ENCODE measurements at regions not wholly inside any gene's neighbourhood (a gene's known extent, or its start where the extent isn't known, plus 50 kb on each side); places are given as distances from the start of the nearest gene placed in this dataset.
"Not testable (repeated sequence)": the region's sequence is repeated elsewhere in the genome, so short reads cannot be mapped to it uniquely, and the experiment has no call there.

DNA sequence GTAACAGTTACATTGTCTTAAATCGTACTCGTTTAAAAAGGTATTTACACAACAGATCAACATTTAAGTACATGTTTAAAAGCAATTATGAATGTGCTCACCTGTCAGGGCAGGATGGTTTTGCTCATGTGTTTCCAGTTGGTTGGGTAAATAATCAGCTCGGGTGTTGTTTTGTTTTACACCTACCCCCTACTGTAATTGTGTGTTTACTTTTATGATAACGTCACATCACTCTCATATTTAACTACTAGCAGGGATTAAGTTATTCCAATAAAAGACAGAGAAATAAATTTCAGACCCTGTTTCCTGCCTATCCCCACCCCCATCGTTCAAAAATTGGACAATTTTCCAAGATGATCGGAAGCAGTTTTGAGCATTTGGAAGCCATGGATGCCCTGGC, 390.2 kb downstream of the SEC14L1 start:
- DNase-seq (ENCODE audit: low read depth, low spot score) = no peak
- Mint-ChIP-seq H3K9me3 (peaks cover 4% of the 10 kb centered on the region), H3K36me3 (ENCODE audit: low read depth) (peaks cover 4% of the 10 kb centered on the region), H3K4me3 (no peak overlapping the region), H3K27ac (ENCODE audit: unreplicated experiment) (no peak overlapping the region), H3K27me3 (ENCODE audit: low read depth) (peaks cover 13% of the 10 kb centered on the region), H3K4me1 (peaks cover 7% of the 10 kb centered on the region)
- TF ChIP-seq, protein P1, sequence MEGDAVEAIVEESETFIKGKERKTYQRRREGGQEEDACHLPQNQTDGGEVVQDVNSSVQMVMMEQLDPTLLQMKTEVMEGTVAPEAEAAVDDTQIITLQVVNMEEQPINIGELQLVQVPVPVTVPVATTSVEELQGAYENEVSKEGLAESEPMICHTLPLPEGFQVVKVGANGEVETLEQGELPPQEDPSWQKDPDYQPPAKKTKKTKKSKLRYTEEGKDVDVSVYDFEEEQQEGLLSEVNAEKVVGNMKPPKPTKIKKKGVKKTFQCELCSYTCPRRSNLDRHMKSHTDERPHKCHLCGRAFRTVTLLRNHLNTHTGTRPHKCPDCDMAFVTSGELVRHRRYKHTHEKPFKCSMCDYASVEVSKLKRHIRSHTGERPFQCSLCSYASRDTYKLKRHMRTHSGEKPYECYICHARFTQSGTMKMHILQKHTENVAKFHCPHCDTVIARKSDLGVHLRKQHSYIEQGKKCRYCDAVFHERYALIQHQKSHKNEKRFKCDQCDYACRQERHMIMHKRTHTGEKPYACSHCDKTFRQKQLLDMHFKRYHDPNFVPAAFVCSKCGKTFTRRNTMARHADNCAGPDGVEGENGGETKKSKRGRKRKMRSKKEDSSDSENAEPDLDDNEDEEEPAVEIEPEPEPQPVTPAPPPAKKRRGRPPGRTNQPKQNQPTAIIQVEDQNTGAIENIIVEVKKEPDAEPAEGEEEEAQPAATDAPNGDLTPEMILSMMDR (conservative IDR thresholded peaks at IDR 0.05) = no peak

DNA sequence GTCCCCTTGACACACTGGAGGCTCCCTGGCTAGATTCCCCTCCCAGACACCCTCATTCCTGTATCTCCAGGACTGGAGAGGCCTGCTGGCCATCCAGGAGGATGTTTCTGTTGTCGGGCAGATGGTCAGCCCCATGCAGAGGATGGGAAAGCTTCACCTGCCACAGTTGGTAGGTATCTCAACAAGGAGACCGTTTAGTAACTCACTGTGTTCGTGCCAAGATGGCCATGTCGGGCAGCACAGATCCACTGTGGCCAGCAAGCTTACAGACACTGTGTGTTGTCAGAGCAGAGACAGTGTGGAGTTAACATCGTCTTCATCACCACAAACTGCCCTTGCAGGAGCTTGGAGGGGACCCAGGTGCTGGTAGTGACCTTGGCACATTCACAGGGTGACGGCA, 390.9 kb downstream of the SEC14L1 start:
- Mint-ChIP-seq H3K36me3 (ENCODE audit: low read depth) (peaks cover 4% of the 10 kb centered on the region), H3K4me3 (no peak overlapping the region), H3K9me3 (peaks cover 4% of the 10 kb centered on the region), H3K27me3 (ENCODE audit: low read depth) (peaks cover 13% of the 10 kb centered on the region), H3K4me1 (peaks cover 10% of the 10 kb centered on the region), H3K27ac (ENCODE audit: unreplicated experiment) (no peak overlapping the region)
- no peak for DNase-seq (ENCODE audit: low read depth, low spot score)
- TF ChIP-seq, protein P1 (conservative IDR thresholded peaks at IDR 0.05) = no peak

DNA sequence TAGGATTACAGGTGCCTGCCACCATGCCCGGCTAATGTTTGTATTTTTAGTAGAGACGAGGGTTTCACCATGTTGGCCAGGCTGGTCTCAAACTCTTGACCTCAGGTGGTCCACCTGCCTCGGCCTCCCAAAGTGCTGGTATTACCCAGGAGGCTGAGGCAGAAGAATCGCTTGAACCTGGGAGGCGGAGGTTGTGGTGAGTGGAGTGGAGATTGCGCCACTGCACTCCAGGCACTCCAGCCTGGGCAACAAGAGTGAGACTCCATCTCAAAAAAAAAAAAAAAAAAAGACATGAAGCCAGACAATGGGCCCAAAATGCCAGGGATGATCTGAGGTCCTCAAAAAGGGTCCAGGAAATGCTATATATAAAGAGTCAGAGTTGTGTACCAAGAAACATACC, 392.9 kb downstream of the SEC14L1 start:
- not testable (repeated sequence) for H3K27me3 Mint-ChIP-seq (ENCODE audit: low read depth); H3K4me1 Mint-ChIP-seq

DNA sequence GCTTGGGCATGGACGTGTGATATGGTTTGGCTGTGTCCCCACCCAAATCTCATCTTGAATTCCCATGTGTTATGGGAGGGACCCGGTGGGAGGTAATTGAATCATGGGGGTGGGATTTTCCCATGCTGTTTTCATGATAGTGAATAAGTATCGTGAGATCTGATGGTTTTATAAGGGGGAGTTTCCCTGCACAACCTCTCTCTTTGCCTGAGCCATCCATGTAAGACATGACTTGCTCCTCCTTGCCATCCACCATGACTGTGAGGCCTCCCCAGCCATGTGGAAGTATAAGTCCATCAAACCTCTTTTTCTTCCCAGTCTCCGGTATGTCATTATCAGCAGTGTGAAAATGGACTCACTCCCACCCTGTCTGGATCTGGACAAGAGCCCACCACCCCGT, 393.4 kb downstream of the SEC14L1 start:
- H3K4me3 Mint-ChIP-seq = no peak overlapping the region

More for the DNA sequence above, 392.9 kb downstream of the SEC14L1 start:
- H3K9me3 Mint-ChIP-seq; H3K4me3 Mint-ChIP-seq; H3K27ac Mint-ChIP-seq (ENCODE audit: unreplicated experiment); H3K36me3 Mint-ChIP-seq (ENCODE audit: low read depth); DNase-seq (ENCODE audit: low read depth, low spot score): not testable (repeated sequence)

DNA sequence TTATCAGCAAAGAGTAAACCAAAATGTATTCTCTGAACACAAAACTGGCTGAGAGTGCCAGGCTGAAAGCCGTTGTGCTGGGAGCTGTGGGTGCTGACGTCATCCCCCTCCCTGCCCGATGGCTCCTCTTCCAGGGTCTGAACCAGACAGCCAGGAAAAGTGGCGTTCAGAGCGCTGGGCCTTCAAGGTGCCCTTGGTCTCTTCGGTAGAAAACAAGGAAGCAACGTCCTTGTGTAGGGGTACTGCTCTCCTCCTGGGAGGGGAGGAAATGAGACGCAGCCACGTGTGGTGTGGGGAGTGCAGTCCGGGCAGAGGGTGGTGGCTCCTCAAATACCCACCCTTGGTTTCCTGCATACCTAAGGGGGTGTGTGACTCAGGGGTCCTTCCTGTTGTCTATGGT, 394.7 kb downstream of the SEC14L1 start:
- Mint-ChIP-seq H3K27ac (ENCODE audit: unreplicated experiment) (no peak overlapping the region), H3K27me3 (ENCODE audit: low read depth) (peaks cover 1% of the 10 kb centered on the region), H3K9me3 (peaks cover 4% of the 10 kb centered on the region), H3K36me3 (ENCODE audit: low read depth) (no peaks in the 10 kb centered on the region), H3K4me1 (peaks cover 7% of the 10 kb centered on the region), H3K4me3 (no peak overlapping the region)
- TF ChIP-seq, protein P1 (conservative IDR thresholded peaks at IDR 0.05) = no peak
- DNase-seq (ENCODE audit: low read depth, low spot score) = no peak

More for the DNA sequence above, 393.4 kb downstream of the SEC14L1 start:
- H3K36me3 Mint-ChIP-seq (ENCODE audit: low read depth) = no peaks in the 10 kb centered on the region
- H3K9me3 Mint-ChIP-seq = peaks cover 4% of the 10 kb centered on the region
- H3K27me3 Mint-ChIP-seq (ENCODE audit: low read depth) = peaks cover 7% of the 10 kb centered on the region
- H3K27ac Mint-ChIP-seq (ENCODE audit: unreplicated experiment) = no peak overlapping the region
- no peak for DNase-seq (ENCODE audit: low read depth, low spot score)
- TF ChIP-seq, protein P1 (conservative IDR thresholded peaks at IDR 0.05) = no peak
- H3K4me1 Mint-ChIP-seq = peaks cover 5% of the 10 kb centered on the region

DNA sequence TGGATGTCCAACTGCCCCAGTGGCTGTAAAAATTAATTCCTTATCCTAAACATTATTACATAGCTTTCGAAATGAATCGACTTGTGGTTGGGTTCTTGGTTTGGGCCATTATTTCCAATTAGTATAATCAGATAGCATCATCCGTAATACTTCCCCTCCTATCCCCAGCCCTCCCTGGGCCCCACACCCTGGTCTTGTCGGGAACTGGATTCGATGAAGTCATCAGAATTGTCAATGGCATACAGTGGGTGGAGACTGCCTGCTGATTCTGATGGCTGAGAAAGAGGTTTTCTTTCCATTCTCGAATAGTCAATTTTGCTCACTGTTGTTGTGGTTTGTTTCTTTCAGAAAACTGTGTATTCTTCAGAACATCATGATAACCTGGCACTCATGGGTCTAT, 395.1 kb downstream of the SEC14L1 start:
- peaks cover 2% of the 10 kb centered on the region for H3K27me3 Mint-ChIP-seq (ENCODE audit: low read depth)
- H3K9me3 Mint-ChIP-seq = peaks cover 4% of the 10 kb centered on the region
- no peak overlapping the region for H3K27ac Mint-ChIP-seq (ENCODE audit: unreplicated experiment)
- DNase-seq (ENCODE audit: low read depth, low spot score) = no peak
- peaks cover 12% of the 10 kb centered on the region for H3K4me1 Mint-ChIP-seq
- TF ChIP-seq, protein P1 (conservative IDR thresholded peaks at IDR 0.05) = no peak
- H3K4me3 Mint-ChIP-seq = no peak overlapping the region
- H3K36me3 Mint-ChIP-seq (ENCODE audit: low read depth) = no peaks in the 10 kb centered on the region

All from neural crest cell (in vitro differentiated cells).